ENCODE measurements at regions not wholly inside any gene's neighbourhood (a gene's known extent, or its start where the extent isn't known, plus 50 kb on each side); places are given as distances from the start of the nearest gene placed in this dataset.

GRCh38 chr12:14156606-14157005 is 175.2 kb upstream of the GRIN2B start:
- no peak for DNase-seq

- DNase-seq = no peak
Observed at GRCh38 chr12:14157088-14157747, 175.8 kb upstream of the GRIN2B start.

GRCh38 chr12:14164266-14164665 is 182.9 kb upstream of the GRIN2B start:
- DNase-seq = no peak

GRCh38 chr12:14167005-14167628 is 185.7 kb upstream of the GRIN2B start:
- DNase-seq = peak; percentile 11

- DNase-seq = no peak
Observed at GRCh38 chr12:14169281-14169680, 187.9 kb upstream of the GRIN2B start.

- DNase-seq = no peak
Observed at GRCh38 chr12:14171106-14171505, 189.7 kb upstream of the GRIN2B start.

GRCh38 chr12:14175206-14175605 is 190.3 kb upstream of the ATF7IP start:
- DNase-seq = no peak

GRCh38 chr12:14185427-14186192 is 179.9 kb upstream of the ATF7IP start:
- DNase-seq = peak; percentile 7

GRCh38 chr12:14186193-14186502 is 179.3 kb upstream of the ATF7IP start:
- no peak for DNase-seq

- no peak for DNase-seq
Observed at GRCh38 chr12:14187002-14187401, 178.5 kb upstream of the ATF7IP start.

GRCh38 chr12:14187966-14188365 is 177.5 kb upstream of the ATF7IP start:
- DNase-seq = no peak

GRCh38 chr12:14188744-14189143 is 176.7 kb upstream of the ATF7IP start:
- no peak for DNase-seq

- DNase-seq = no peak
Observed at GRCh38 chr12:14190694-14191093, 174.8 kb upstream of the ATF7IP start.

GRCh38 chr12:14191612-14192011 is 173.9 kb upstream of the ATF7IP start:
- no peak for DNase-seq

- DNase-seq = no peak
Observed at GRCh38 chr12:14193639-14194038, 171.8 kb upstream of the ATF7IP start.

GRCh38 chr12:14194572-14194971 is 170.9 kb upstream of the ATF7IP start:
- no peak for DNase-seq

GRCh38 chr12:14199455-14200198 is 165.9 kb upstream of the ATF7IP start:
- no peak for DNase-seq

- no peak for DNase-seq
Observed at GRCh38 chr12:14200598-14200997, 164.9 kb upstream of the ATF7IP start.

- no peak for DNase-seq
Observed at GRCh38 chr12:14201291-14201690, 164.2 kb upstream of the ATF7IP start.

GRCh38 chr12:14207905-14208551 is 157.5 kb upstream of the ATF7IP start:
- no peak for DNase-seq

- no peak for DNase-seq
Observed at GRCh38 chr12:14211947-14212387, 153.5 kb upstream of the ATF7IP start.

- DNase-seq = no peak
Observed at GRCh38 chr12:14213542-14213941, 151.9 kb upstream of the ATF7IP start.

- DNase-seq = no peak
Observed at GRCh38 chr12:14214495-14214894, 151.0 kb upstream of the ATF7IP start.
